HG02973 (cell line): ENCODE measurements at regions not wholly inside any gene's neighbourhood (a gene's known extent, or its start where the extent isn't known, plus 50 kb on each side); places are given as distances from the start of the nearest gene placed in this dataset.
"Not testable (repeated sequence)": the region's sequence is repeated elsewhere in the genome, so short reads cannot be mapped to it uniquely, and the experiment has no call there.

Experiments used
- ATAC-seq: cut with Tn5 transposase; IDR thresholded peaks from one replicate; pipeline ENCODE4 v1.9.1; 2021; ENCODE audit warnings: moderate library complexity; ENCODE audit not compliant: unreplicated experiment

GRCh38 chr7:49438281-49438680 is 335.2 kb upstream of the VWC2 start:
- no peak for ATAC-seq

- ATAC-seq: no peak
These were observed 329.9 kb upstream of the VWC2 start for GRCh38 chr7:49443515-49443914.

- ATAC-seq: no peak
These were observed 320.0 kb upstream of the VWC2 start for GRCh38 chr7:49453486-49453885.

DNA sequence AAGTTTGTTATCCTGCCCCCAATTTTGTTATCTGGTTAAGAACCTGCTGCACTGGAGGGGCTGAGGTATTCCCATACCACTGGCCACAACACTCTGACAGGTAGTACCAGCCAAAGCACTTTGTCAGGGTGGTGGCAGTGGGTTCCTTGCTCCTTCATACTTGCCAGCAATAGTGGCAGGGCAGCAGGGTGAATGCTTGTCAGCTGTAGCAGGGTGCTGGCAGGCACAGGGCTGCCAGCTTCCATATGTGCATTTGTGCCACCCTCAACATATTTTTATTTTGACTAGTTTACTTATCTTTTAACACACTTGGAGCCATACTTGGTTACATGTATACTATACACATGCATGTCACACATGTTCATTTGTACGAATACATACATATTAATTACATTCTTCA is 294.0 kb upstream of the VWC2 start:
- ATAC-seq: no peak

GRCh38 chr7:49479936-49480544 is 293.4 kb upstream of the VWC2 start:
- no peak for ATAC-seq

- ATAC-seq: no peak
These were observed 292.4 kb upstream of the VWC2 start for GRCh38 chr7:49481075-49481474.

GRCh38 chr7:49483142-49483541 is 290.3 kb upstream of the VWC2 start:
- ATAC-seq: peak; percentile 78

DNA sequence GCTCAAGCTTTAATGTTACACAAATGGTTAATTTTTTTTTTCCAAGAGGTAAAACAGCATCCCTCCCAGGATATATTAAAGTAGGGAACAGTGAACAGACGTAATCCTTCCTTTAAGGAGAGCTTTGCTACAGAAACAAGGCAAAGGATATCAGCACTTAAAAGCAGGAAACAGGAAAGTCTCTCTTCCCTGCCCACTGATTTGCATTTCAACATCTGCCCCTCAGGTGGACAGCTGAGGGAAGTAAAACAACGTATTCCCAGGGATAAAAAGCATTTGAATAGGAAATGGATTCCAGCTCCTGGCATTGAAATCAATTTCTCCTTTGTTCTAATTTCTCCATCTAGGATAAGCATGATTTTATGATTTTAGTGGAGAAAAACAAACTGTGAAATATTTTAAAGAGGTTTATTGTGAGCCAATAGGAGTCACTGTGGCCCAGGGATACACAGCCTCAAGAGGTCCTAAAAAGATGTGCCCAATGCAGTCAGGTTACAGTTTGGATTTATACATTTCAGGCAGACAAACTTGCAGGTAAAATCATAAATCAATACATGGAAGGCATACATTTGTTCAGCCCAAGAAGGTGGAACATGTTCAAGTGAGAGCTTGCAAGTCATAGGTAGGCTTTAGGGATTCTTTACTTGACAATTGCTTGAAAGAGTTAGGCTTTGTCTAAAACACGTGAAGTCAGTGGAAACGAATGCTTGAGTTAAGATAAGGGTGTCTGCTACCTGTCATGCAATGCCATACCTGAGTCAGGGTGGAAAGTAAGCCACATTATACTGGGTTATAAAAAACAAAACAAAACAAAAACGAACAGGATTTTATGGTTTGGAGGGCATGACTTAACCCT is 286.2 kb upstream of the VWC2 start:
- no peak for ATAC-seq

- no peak for ATAC-seq
These were observed 285.7 kb upstream of the VWC2 start for GRCh38 chr7:49487830-49488140.

GRCh38 chr7:49488573-49488972 is 284.9 kb upstream of the VWC2 start:
- ATAC-seq: no peak

GRCh38 chr7:49497471-49497870 is 276.0 kb upstream of the VWC2 start:
- no peak for ATAC-seq

DNA sequence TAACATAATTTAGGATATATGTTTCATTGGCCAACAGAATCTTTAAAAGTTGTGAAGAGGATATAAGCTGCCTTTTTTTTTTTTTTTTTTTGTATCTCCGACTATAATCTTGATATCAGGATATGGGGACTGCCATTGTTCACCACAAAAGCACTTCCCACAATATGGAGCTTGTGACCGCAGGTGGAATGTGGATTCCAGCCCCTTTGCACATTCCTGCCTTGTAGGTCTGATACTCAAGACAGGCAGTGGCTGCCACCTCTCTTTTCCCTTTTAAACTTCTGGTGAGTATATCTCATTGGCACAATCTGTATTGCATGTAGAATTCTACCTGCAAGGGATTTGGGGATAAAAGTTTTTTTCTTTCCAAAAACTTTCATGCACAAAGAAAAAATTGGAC is 272.7 kb upstream of the VWC2 start:
- ATAC-seq: no peak

- ATAC-seq: not testable (repeated sequence)
These were observed 266.2 kb upstream of the VWC2 start for GRCh38 chr7:49507206-49507605.

GRCh38 chr7:49513911-49514310 is 259.5 kb upstream of the VWC2 start:
- no peak for ATAC-seq

DNA sequence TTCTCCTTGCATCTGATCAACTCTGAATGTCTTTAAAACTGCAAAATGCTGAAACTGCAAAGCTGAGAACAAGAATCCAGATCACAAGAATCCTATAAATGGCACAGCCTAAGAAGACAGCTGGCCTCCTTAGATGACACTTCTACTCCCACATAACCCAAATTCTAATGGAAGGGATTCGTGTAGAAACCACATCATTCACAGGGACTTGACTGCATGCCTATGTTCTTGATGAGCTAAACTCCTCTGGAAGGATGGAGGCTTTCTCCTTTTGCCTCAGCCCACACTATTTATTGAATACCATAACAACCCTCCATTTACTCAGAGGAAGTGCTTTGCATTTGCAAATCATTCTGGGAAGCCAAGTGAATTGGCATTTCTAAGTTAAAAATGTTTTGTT is 252.5 kb upstream of the VWC2 start:
- no peak for ATAC-seq

DNA sequence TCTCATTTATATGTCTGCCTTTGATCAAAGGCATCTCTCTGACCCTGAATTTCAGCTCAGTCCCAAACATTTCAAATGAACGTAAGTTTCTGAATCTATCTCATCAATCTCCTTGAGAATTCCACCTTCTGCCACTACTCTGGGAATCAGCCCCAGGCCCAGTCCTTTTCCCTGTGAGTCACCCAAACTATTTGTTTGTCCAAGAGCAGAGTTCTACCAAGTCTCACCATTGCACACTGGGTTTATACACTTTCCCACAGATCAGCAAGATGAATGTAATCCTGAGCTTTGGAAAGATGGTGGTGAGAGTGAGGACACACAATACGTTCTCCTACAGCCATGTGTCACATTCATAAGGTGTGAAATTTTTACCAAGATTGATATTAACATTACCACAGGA is 251.3 kb upstream of the VWC2 start:
- no peak for ATAC-seq

DNA sequence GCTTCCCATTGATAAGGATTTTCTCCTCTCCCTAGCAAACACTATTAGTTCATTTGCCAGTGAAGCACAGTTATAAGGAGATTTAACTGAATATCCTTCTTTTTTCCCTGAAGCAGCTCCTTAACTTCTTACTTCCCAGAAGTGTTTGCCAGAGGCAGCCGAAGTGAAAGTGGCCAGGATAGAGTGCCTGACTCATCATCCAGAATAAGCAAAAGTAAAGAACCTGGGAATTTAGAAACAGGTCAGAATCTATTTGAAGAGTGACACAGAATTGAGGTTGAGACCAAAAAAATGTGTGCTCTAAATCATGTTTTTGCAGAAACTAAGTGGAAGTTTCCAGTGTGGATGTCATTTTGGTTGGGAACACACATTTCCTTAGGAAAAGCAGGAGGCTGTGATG is 249.6 kb upstream of the VWC2 start:
- no peak for ATAC-seq

DNA sequence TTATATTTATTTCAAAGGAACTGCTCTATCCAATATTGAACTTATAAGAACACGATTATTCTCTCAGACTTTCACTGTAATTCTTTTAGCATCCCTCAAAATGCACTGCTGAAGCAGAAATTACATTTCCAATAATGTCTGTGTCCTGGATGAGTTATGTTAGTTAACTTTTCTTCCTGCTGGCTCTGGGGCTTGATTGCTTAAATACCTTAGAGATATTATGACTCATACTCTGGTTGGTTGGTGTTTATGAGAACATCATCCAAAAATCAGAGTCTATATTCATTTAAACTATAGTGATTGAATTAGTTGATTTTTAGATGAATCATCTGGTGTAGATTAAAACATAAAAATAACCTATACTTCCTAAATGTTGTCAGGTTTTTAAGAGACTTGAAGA is 246.3 kb upstream of the VWC2 start:
- no peak for ATAC-seq

DNA sequence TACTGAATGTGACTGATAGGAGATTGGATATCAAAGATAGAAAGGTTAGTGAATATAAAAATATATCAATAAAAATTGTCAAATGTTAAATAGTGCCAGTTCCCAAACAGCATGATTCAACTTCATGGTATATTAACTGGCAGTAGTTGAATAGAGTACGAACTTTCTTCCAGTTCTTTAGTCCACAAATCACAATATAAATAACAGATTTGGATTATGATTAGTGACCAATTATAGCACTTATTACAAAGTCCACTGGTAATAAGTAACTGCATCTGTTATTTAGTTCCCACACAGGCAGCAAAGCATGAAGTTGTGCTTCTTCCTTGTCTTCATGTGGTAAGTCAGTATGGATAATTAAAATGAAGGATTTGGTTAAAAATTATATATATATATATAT is 243.0 kb upstream of the VWC2 start:
- ATAC-seq: no peak

DNA sequence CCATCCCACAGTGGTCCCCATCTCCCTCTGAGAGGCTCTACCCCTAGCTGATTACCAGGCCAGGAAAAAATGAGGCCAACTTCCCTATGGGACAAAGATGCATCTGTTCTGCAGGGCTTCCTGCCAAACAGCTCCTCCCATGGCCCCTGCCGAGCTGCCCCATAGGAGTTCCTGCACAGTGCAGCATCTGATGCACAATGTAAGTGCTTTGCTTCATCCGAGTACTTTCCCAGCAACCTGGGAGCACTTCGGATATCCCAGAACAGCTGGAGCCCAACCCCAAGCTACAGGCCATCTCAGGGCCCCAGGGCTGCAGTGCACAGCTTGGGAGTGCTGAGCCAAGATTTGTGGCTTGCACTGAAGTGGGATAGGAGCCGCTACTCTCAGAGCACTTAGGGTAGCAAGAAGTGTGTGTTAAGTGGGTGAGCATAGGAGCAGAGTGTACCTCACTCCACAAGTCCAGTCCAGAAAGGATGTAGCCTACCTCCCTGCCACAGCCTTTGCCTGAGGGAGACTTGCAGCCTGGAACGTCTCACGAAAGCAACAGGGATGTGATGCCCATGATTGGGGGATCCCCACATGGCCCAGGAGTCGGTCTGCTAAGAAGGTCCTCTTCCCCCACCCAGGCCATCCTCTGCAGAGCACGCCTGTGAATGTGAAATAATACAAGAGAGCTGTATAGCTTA is 209.6 kb upstream of the VWC2 start:
- peak; percentile 25 for ATAC-seq

- ATAC-seq: peak; percentile 79
These were observed 209.1 kb upstream of the VWC2 start for GRCh38 chr7:49564379-49564714.

DNA sequence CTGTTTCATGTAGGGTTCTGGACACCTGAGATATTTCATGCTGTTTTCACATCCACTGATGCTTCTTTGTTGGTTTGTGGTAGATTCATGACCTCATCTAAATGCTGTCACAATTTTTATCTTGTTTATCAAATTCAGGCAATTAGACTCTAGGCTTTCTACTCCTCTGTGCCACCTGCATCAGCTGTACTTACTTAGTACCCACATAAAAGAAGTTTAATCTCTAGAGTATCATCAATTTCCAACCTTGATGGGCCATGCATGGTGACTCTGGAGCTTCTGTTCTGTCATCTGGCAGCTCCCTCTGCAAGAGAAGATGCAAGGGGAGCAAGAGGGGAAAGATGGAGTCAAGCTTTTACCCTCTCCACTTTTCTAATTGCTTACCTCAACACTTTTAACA is 195.9 kb upstream of the VWC2 start:
- no peak for ATAC-seq
